ENCODE measurements at regions not wholly inside any gene's neighbourhood (a gene's known extent, or its start where the extent isn't known, plus 50 kb on each side); places are given as distances from the start of the nearest gene placed in this dataset.
"Not testable (repeated sequence)": the region's sequence is repeated elsewhere in the genome, so short reads cannot be mapped to it uniquely, and the experiment has no call there.

- Histone ChIP-seq H3K9me3 (ENCODE audit: control insufficient read depth, low read depth, low read length) (no peaks in the 10 kb centered on the region), H3K36me3 (ENCODE audit: control insufficient read depth, insufficient read depth, low read length) (no peaks in the 10 kb centered on the region), H3K27me3 (ENCODE audit: control insufficient read depth, insufficient read depth, low read length) (no peaks in the 10 kb centered on the region), H3K27ac (ENCODE audit: low read length) (no peak overlapping the region), H3K4me1 (ENCODE audit: control insufficient read depth, insufficient read depth, low read length) (no peaks in the 10 kb centered on the region), H3K4me3 (ENCODE audit: low read length) (no peak overlapping the region)
- no peak for DNase-seq
- no CpG with 5 or more reads among the region's 4 CpGs for whole genome bisulfite sequencing (ENCODE audit: insufficient coverage, low lambda C conversion rate)
Measured at GRCh38 chr3:16075647-16076046, 98.8 kb upstream of the GALNT15 start.

DNA sequence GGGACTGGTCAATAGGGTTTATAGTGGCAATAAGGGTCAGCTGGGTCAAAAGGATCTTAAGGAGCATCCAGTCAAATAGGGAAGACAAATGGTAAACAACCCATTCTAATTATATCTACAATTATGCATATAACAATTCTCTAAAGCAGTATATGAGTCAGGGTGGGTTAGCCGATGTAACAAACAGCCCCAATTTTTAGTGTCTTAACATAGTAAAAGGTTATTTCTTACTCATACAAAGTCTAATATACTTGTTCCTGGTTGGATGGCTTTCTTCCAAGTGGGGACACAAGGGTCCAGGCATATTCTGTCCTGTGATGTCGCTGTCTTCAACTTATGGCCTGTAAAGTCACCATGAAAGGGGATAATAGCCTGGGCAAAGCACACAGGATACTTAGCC lies 97.9 kb upstream of the GALNT15 start:
- H3K9me3 ChIP-seq (ENCODE audit: control insufficient read depth, low read depth, low read length) = peaks cover 1% of the 10 kb centered on the region

GRCh38 chr3:16077146-16077545 lies 97.3 kb upstream of the GALNT15 start:
- H3K27me3 ChIP-seq (ENCODE audit: control insufficient read depth, insufficient read depth, low read length); DNase-seq; H3K4me3 ChIP-seq (ENCODE audit: low read length); H3K36me3 ChIP-seq (ENCODE audit: control insufficient read depth, insufficient read depth, low read length); H3K9me3 ChIP-seq (ENCODE audit: control insufficient read depth, low read depth, low read length); H3K27ac ChIP-seq (ENCODE audit: low read length); H3K4me1 ChIP-seq (ENCODE audit: control insufficient read depth, insufficient read depth, low read length): not testable (repeated sequence)
- WGBS (ENCODE audit: insufficient coverage, low lambda C conversion rate) = no CpG with 5 or more reads among the region's 5 CpGs

More for the DNA sequence above, 97.9 kb upstream of the GALNT15 start:
- Histone ChIP-seq H3K36me3 (ENCODE audit: control insufficient read depth, insufficient read depth, low read length) (no peaks in the 10 kb centered on the region), H3K4me3 (ENCODE audit: low read length) (no peak overlapping the region), H3K27ac (ENCODE audit: low read length) (no peak overlapping the region), H3K27me3 (ENCODE audit: control insufficient read depth, insufficient read depth, low read length) (no peaks in the 10 kb centered on the region), H3K4me1 (ENCODE audit: control insufficient read depth, insufficient read depth, low read length) (no peaks in the 10 kb centered on the region)
- DNase-seq = no peak
- no CpG with 5 or more reads among the region's 2 CpGs for WGBS (ENCODE audit: insufficient coverage, low lambda C conversion rate)

- DNase-seq; H3K9me3 ChIP-seq (ENCODE audit: control insufficient read depth, low read depth, low read length): not testable (repeated sequence)
Measured at GRCh38 chr3:16077681-16078080, 96.8 kb upstream of the GALNT15 start.

GRCh38 chr3:16079519-16079918 lies 95.0 kb upstream of the GALNT15 start:
- no peak overlapping the region for H3K27ac ChIP-seq (ENCODE audit: low read length)
- DNase-seq = no peak
- no peaks in the 10 kb centered on the region for H3K36me3 ChIP-seq (ENCODE audit: control insufficient read depth, insufficient read depth, low read length)
- H3K4me3 ChIP-seq (ENCODE audit: low read length) = no peak overlapping the region
- H3K4me1 ChIP-seq (ENCODE audit: control insufficient read depth, insufficient read depth, low read length) = no peaks in the 10 kb centered on the region
- H3K9me3 ChIP-seq (ENCODE audit: control insufficient read depth, low read depth, low read length) = peaks cover 6% of the 10 kb centered on the region
- WGBS (ENCODE audit: insufficient coverage, low lambda C conversion rate) = 100% methylated on average over 1 of the region's 2 CpGs
- no peaks in the 10 kb centered on the region for H3K27me3 ChIP-seq (ENCODE audit: control insufficient read depth, insufficient read depth, low read length)

More at GRCh38 chr3:16077681-16078080, 96.8 kb upstream of the GALNT15 start:
- H3K4me1 ChIP-seq (ENCODE audit: control insufficient read depth, insufficient read depth, low read length); H3K36me3 ChIP-seq (ENCODE audit: control insufficient read depth, insufficient read depth, low read length); H3K27ac ChIP-seq (ENCODE audit: low read length); H3K27me3 ChIP-seq (ENCODE audit: control insufficient read depth, insufficient read depth, low read length); H3K4me3 ChIP-seq (ENCODE audit: low read length): not testable (repeated sequence)
- 78% methylated on average over 3 of the region's 8 CpGs for whole genome bisulfite sequencing (ENCODE audit: insufficient coverage, low lambda C conversion rate)

DNA sequence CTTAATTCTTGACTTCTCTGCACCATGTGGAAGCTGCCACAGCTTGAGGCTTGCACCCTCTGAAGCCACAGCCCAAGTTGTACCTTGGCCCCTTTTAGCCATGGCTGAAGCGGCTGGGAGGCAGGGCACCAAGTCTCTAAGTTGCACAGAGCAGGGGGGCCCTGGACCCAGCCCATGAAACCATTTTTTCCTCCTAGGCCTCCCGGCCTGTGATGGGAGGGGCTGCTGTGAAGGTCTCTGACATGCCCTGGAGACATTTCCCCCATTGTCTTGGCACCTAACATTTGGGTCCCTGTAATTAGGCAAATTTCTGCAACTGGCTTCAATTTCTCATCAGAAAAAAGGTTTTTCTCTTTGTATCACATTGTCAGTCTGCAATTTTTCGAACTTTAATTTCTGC lies 92.8 kb upstream of the GALNT15 start:
- H3K27ac ChIP-seq (ENCODE audit: low read length) = no peak overlapping the region
- H3K4me1 ChIP-seq (ENCODE audit: control insufficient read depth, insufficient read depth, low read length) = no peaks in the 10 kb centered on the region
- H3K27me3 ChIP-seq (ENCODE audit: control insufficient read depth, insufficient read depth, low read length) = no peaks in the 10 kb centered on the region
- no peak overlapping the region for H3K4me3 ChIP-seq (ENCODE audit: low read length)
- peaks cover 6% of the 10 kb centered on the region for H3K9me3 ChIP-seq (ENCODE audit: control insufficient read depth, low read depth, low read length)
- 100% methylated on average over 1 of the region's 3 CpGs for WGBS (ENCODE audit: insufficient coverage, low lambda C conversion rate)
- H3K36me3 ChIP-seq (ENCODE audit: control insufficient read depth, insufficient read depth, low read length) = no peaks in the 10 kb centered on the region
- no peak for DNase-seq

DNA sequence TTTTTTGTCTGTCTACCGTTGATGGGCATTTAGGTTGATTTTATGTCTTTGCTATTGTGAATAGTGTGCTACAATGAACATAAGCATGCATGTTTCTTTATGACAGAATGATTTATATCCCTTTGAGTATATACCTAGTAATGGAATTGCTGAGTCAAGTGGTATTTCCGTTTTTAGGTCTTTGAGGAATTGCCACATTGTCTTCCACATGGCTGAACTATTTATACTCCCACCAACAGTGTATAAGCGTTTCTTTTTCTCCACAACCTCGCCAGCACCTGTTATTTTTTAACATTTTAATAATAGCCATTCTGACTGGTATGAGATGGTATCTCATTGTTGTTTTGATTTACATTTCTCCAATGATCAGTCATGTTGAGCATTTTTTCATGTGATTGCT lies 89.6 kb upstream of the GALNT15 start:
- H3K27ac ChIP-seq (ENCODE audit: low read length) = no peak overlapping the region
- H3K27me3 ChIP-seq (ENCODE audit: control insufficient read depth, insufficient read depth, low read length) = no peaks in the 10 kb centered on the region
- DNase-seq = no peak
- WGBS (ENCODE audit: insufficient coverage, low lambda C conversion rate) = 94% methylated on average over 3 of the region's 4 CpGs
- H3K36me3 ChIP-seq (ENCODE audit: control insufficient read depth, insufficient read depth, low read length) = no peaks in the 10 kb centered on the region
- no peaks in the 10 kb centered on the region for H3K4me1 ChIP-seq (ENCODE audit: control insufficient read depth, insufficient read depth, low read length)
- no peak overlapping the region for H3K4me3 ChIP-seq (ENCODE audit: low read length)
- peaks cover 6% of the 10 kb centered on the region for H3K9me3 ChIP-seq (ENCODE audit: control insufficient read depth, low read depth, low read length)

DNA sequence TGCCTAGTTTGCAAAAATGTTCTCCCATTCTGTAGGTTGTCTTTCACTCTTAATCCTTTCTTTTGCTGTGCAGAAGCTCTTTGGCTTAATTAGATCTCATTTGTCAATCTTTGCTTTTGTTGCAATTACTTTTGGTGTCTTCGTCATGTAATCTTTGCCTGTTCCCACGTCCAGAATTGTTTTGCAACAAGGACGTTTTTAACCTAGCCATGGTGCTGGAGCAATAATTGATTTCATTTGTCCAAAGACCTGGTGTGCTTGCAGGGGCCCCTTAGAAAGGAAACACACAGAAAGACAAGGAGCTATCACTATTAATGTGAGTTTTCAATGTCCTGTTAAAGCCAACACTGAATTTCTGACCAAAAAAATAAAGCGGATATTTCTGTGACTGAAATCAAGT lies 89.1 kb upstream of the GALNT15 start:
- H3K4me1 ChIP-seq (ENCODE audit: control insufficient read depth, insufficient read depth, low read length) = no peaks in the 10 kb centered on the region
- no peaks in the 10 kb centered on the region for H3K36me3 ChIP-seq (ENCODE audit: control insufficient read depth, insufficient read depth, low read length)
- WGBS (ENCODE audit: insufficient coverage, low lambda C conversion rate) = 81% methylated on average over 3 of the region's 4 CpGs
- H3K4me3 ChIP-seq (ENCODE audit: low read length) = no peak overlapping the region
- no peaks in the 10 kb centered on the region for H3K27me3 ChIP-seq (ENCODE audit: control insufficient read depth, insufficient read depth, low read length)
- H3K27ac ChIP-seq (ENCODE audit: low read length) = no peak overlapping the region
- peaks cover 6% of the 10 kb centered on the region for H3K9me3 ChIP-seq (ENCODE audit: control insufficient read depth, low read depth, low read length)
- no peak for DNase-seq

DNA sequence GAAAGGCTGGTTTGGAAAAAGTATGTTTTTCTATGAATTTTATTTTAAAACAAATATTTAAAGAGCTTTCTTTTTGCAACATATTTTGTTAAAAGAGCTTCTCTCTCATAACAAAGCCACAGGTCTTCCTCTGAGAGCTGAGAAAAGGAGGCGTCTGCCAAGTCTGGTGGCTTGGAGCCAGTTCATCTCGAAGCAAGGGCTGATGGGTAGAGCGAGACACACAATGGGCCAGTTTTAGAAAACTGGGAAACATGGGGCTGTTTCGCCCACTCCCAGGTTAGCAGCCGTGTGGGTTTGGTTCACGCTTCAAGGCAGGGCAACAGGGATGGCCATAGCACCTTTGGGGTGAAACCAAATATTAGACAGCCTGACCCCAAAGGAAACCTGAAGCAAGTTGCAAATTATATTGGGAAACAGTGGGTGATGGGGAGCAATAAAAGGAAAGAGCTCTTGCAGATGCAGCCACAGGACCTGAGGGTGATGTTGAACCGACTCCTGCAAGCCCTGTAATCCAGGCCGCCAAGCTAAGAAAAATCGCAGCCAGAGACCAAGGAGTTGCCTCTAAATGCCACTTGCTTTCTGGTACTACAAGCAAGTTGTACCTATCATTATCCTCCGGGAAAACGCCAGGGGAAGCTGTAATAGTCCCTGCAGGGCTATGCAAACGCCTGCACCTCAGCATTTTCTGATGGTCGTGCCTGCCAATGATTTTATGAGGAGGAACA lies 88.4 kb upstream of the GALNT15 start:
- DNase-seq = no peak
- H3K4me3 ChIP-seq (ENCODE audit: low read length) = no peak overlapping the region
- WGBS (ENCODE audit: insufficient coverage, low lambda C conversion rate) = 60% methylated on average over 1 of the region's 13 CpGs
- H3K27ac ChIP-seq (ENCODE audit: low read length) = no peak overlapping the region
- H3K36me3 ChIP-seq (ENCODE audit: control insufficient read depth, insufficient read depth, low read length) = no peaks in the 10 kb centered on the region
- no peaks in the 10 kb centered on the region for H3K27me3 ChIP-seq (ENCODE audit: control insufficient read depth, insufficient read depth, low read length)
- H3K4me1 ChIP-seq (ENCODE audit: control insufficient read depth, insufficient read depth, low read length) = no peaks in the 10 kb centered on the region
- peaks cover 6% of the 10 kb centered on the region for H3K9me3 ChIP-seq (ENCODE audit: control insufficient read depth, low read depth, low read length)

DNA sequence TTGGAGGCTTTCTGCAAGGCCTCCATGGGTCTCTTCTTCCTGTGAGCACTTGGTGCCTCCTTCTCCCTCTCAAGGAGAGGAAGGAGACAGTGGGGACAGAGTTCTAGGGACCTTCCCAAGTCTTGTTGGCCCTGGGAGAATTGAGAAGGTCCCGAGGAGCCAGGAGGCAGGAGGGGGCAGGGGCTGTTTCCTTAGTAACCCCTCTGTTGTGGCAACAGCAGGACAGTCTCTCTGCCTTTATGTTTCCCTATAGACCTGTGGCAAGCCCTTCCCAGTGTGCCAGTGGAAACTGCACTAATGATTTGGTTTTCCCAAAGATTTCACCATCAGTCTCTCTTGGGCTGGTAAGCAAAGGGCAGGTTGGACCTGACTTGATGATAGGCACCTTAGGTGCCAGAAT lies 87.8 kb upstream of the GALNT15 start:
- Histone ChIP-seq H3K27ac (ENCODE audit: low read length) (no peak overlapping the region), H3K4me3 (ENCODE audit: low read length) (no peak overlapping the region), H3K36me3 (ENCODE audit: control insufficient read depth, insufficient read depth, low read length) (no peaks in the 10 kb centered on the region), H3K9me3 (ENCODE audit: control insufficient read depth, low read depth, low read length) (peaks cover 4% of the 10 kb centered on the region), H3K4me1 (ENCODE audit: control insufficient read depth, insufficient read depth, low read length) (no peaks in the 10 kb centered on the region), H3K27me3 (ENCODE audit: control insufficient read depth, insufficient read depth, low read length) (no peaks in the 10 kb centered on the region)
- WGBS (ENCODE audit: insufficient coverage, low lambda C conversion rate) = no CpG with 5 or more reads among the region's 1 CpG
- DNase-seq = no peak

DNA sequence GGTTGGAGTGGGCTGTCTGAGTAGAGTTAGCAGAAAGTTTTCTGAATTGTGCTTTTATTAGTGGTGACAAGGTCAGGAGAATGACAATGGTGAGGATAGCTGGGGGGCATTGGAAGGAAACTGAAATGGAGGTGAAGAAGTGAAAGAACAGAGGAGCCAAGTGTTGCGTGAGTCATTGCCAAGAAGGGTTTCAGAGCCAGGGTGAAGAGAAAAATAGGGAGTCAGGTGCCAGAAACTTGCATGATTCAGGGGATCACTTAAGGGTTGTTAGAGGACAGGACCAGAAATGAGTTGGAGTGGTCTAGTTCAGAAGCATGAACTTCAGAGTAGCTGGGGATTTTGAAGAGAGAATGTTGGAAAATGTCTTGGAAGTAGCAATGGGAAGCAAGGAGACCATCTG lies 86.0 kb upstream of the GALNT15 start:
- WGBS (ENCODE audit: insufficient coverage, low lambda C conversion rate) = 91% methylated on average over 1 of the region's 1 CpG
- Histone ChIP-seq H3K27me3 (ENCODE audit: control insufficient read depth, insufficient read depth, low read length) (no peaks in the 10 kb centered on the region), H3K27ac (ENCODE audit: low read length) (no peak overlapping the region), H3K9me3 (ENCODE audit: control insufficient read depth, low read depth, low read length) (no peaks in the 10 kb centered on the region), H3K4me3 (ENCODE audit: low read length) (no peak overlapping the region), H3K4me1 (ENCODE audit: control insufficient read depth, insufficient read depth, low read length) (no peaks in the 10 kb centered on the region), H3K36me3 (ENCODE audit: control insufficient read depth, insufficient read depth, low read length) (no peaks in the 10 kb centered on the region)
- DNase-seq = no peak
